Activated CD4-positive, alpha-beta T cell treated with anti-CD3 and anti-CD28 coated beads, Interleukin-2, amount 50 U/mL, for 4 hours (primary cell): ENCODE measurements at regions not wholly inside any gene's neighbourhood (a gene's known extent, or its start where the extent isn't known, plus 50 kb on each side); places are given as distances from the start of the nearest gene placed in this dataset.
"Not testable (repeated sequence)": the region's sequence is repeated elsewhere in the genome, so short reads cannot be mapped to it uniquely, and the experiment has no call there.

Source experiments
- DNase-seq, 2 experiments: peaks; one replicate each; pipeline ENCODE4 v3.0.0-alpha.2; 2020

GRCh38 chr6:140192018-140192417 lies 817.6 kb upstream of the CITED2 start:
- DNase-seq, result no peak

- DNase-seq, result not testable (repeated sequence)
These were observed 814.8 kb upstream of the CITED2 start for GRCh38 chr6:140189263-140189662.

DNA sequence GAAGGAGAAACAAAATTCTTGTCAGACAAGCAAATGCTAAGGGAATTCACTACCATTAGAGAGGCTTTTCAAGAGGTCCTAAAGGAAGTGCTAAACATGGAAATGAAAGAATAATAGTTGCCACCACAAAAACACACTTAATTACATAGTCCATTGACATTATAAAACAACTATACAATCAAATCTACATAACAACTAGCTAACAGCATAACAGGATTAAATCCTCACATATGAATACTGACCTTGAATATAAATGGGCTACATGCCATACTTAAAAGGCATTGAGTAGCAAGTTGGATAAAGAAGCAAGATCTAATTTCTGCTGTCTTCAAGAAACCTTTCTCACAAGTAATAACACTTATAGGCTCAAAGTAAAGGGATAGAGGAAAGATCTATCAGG lies 811.5 kb upstream of the CITED2 start:
- no peak for DNase-seq

- DNase-seq, result no peak
These were observed 809.4 kb upstream of the CITED2 start for GRCh38 chr6:140183881-140184280.

GRCh38 chr6:140182821-140183220 lies 808.4 kb upstream of the CITED2 start:
- DNase-seq, result no peak

DNA sequence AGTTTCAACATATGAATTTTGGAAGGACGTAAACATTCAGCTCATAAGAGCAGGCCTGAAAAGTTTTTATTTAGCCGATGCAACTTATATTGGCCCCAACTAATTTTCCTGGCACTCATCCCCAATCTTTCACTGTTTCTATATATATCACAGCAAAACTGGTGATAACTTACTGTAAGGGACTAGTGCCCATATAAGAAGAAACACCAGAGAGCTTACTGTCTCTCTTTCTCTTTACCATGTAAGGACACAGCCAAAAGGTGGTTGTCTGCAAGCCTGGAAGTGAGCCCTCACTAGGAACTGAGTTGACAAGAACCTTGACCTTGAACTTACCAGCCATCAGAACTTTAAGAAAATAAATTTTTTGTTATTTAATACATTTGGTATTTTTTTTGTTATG lies 807.4 kb upstream of the CITED2 start:
- DNase-seq, result no peak

- no peak for DNase-seq
These were observed 805.9 kb upstream of the CITED2 start for GRCh38 chr6:140180306-140180705.

DNA sequence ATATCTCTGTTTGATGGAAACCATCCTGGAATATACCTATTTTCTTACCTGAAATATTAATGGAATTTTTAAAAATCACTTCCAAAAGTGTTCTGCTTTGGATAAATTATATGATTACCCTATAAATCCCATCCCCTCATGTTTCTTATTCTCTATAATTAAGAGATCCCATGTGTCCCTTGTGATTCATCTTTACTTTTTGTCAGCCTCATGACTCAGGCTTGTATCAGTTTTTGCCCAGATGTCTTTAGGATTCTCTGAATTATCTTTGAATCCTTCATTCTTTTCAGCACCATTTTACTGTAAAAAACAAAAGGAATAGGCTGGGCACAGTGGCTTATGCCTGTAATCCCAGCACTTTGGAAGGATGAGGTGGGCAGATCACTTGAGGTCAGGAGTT lies 804.5 kb upstream of the CITED2 start:
- DNase-seq, result no peak

DNA sequence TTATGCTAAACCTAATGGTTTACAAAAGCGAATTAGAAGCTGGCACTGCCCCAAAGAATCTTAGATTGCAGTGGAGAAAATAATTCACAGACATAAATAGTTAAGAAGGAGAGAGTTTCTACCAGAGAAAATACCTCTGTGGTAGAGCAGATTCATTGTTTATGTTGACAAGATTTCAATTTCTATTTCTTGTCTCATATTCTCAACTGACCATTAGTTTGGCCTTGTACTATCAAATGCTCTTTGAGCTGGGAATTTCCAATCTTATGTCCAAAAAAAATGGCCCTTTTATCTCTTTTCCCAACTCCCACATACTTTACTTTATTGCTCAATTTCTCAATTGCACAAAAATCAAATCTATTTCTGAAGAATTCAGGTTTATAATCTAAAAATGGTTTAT lies 804.1 kb upstream of the CITED2 start:
- no peak for DNase-seq

GRCh38 chr6:140176306-140176705 lies 801.9 kb upstream of the CITED2 start:
- DNase-seq, result no peak

GRCh38 chr6:140175486-140175885 lies 801.0 kb upstream of the CITED2 start:
- no peak for DNase-seq

GRCh38 chr6:140174524-140174923 lies 800.1 kb upstream of the CITED2 start:
- DNase-seq, result no peak

DNA sequence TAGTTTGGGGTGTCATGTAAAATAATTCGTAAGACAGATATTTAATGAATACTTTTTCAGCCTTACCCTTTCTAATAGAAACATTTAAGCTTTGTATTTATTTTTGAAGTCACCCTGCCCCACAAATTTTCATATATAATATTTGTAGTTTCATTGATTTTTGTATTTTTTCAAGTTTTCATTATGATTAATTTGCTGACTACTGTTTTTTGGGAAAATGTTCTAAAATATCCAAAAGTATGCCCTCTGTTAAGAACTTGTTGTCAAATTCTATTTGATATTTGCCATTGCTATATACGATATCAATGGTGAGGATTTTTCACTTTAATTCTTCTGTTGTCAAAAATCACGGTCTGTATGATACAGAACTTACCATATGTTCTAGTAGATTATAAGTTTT lies 793.9 kb upstream of the CITED2 start:
- no peak for DNase-seq

DNA sequence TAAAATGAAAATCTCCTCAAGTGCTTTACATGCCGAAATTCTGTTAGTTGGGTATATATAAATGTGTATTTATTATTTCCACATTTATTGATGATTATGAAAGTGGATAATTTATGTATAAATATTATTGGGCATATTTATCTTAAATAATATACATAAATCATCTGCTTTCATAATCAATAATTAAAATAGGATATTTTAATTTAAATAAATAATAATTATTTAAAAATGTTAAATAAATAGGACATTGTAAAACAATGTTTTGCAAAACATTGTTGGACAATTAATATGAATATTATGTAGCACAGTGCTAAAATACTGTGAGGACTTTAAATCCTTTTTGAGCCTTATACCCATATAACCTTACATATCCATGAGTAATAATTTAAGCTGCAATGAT lies 786.5 kb upstream of the CITED2 start:
- DNase-seq, result no peak

- DNase-seq, result no peak
These were observed 786.0 kb upstream of the CITED2 start for GRCh38 chr6:140160494-140160893.

DNA sequence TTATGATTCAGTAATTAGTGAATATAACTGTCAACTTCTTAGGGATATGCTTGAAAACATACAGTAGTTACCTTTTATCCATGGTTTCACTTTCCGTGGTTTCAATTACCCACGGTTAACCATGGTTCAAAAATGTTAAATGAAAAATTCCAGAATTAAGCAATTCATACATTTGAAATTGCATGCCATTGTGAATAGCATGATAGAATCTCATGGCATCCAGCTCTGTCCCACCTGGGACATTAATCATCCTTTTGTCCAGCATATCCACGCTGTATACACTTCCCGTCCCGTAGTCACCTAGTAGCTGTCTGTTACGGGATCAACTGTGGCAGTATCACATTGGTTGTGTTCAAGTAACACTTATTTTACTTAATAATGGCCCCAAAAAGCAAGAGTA lies 781.7 kb upstream of the CITED2 start:
- DNase-seq, result no peak

- no peak for DNase-seq
These were observed 781.1 kb upstream of the CITED2 start for GRCh38 chr6:140155451-140156126.

DNA sequence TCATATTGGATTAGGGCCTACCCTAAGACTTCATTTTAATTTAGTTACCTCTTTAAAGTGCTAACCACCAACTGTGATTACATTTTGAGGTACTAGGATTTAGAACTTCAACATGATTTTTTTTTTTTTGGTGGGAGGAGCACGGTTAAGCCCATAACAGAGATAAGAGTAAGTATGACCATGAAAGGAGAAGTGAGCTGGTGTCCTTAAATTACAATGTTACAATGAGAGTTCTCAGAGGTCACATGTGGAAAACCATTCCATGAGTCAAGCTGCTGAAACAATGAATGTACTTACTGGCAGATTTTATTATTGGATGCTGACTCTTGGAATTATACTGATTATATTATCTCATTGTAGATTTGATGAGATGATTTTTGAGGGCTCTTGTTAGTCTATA lies 779.3 kb upstream of the CITED2 start:
- no peak for DNase-seq

- not testable (repeated sequence) for DNase-seq
These were observed 773.7 kb upstream of the CITED2 start for GRCh38 chr6:140147825-140148814.

DNA sequence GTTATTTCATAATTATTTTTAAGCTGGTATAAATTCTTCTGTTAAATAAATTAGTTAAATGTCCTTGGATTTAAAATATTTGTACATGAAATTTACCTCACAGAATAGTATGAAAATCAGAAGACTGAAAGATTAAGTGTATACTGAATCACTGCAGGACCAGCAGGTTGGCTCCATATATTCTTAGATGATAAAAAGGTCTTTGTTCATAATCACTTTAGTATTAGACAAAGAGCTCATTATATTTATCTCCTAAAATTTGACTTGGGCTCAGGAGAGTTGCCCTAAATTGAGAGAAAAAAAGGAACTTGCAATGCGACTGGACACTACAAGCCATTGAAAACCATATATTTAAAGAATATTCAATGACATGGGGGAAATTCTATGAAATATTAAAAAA lies 766.4 kb upstream of the CITED2 start:
- DNase-seq, result no peak

DNA sequence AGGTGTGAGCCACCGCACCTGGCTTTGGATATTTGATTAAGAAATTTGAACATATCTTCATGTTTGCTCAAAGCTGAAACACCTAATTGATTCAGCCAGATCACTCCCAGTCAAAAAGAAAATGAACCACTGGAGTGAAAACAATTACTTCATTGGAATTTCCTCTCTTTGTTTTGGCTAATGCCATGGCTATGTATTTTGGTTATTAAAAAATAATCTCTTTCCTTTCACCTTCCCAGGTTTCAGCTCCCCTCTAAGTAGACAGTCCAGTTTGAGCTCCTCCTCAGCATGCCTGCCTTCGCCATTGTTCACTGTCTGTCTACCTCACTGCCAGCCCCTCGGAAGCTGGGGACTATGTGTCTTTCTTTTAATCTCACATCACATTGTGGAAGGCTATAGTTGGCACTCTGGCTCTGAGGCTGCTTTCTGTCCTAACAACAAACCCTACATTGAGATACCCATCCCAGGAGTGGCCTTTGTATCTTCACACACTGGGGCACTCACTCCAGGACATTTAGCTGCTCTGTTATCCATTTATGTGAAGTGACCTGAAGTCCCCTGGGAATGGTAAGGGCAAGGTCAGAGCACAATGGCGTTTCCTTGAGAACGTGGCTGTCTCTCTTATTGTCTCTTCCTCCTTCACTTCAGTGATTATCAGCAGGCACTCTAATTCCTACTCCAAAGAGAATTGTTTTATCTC lies 764.0 kb upstream of the CITED2 start:
- DNase-seq, result no peak

GRCh38 chr6:140134224-140134623 lies 759.8 kb upstream of the CITED2 start:
- no peak for DNase-seq

- no peak for DNase-seq
These were observed 755.6 kb upstream of the CITED2 start for GRCh38 chr6:140130074-140130473.

GRCh38 chr6:140124498-140124897 lies 750.0 kb upstream of the CITED2 start:
- no peak for DNase-seq
